CD4-positive, CD25-positive, alpha-beta regulatory T cell (primary cell): ENCODE measurements at regions not wholly inside any gene's neighbourhood (a gene's known extent, or its start where the extent isn't known, plus 50 kb on each side); places are given as distances from the start of the nearest gene placed in this dataset.
A peak's percentile ranks its signal among the peaks of the same experiment; 100 is the strongest.

Experiments
- ATAC-seq, 2 donors: fragments of 150-1000 bp; cut with Tn5 transposase; one replicate each; pipeline ENCODE4 v1.10.0; 2021; ENCODE audit warnings: low read depth in 2 of 2, moderate number of reproducible peaks in 2 of 2, moderate library complexity in 1 of 2
- DNase-seq, 3 donors: peaks; one replicate each; pipeline versions ENCODE4 v3.0.0 to v3.0.0-alpha.2; 2012 to 2022; ENCODE audit warnings: mixed read lengths in 1 of 3
- H3K27ac ChIP-seq: one replicate; pipeline ENCODE4 v1.7.0; 2013; ENCODE audit warnings: mild to moderate bottlenecking, low read length; ENCODE audit not compliant: insufficient read depth, poor library complexity, severe bottlenecking
- H3K27me3 ChIP-seq: one replicate; pipeline ENCODE4 v1.7.0; 2013; ENCODE audit warnings: low read length; ENCODE audit not compliant: control insufficient read depth, insufficient read depth
- H3K36me3 ChIP-seq: one replicate; pipeline ENCODE4 v1.7.0; 2013; ENCODE audit warnings: mild to moderate bottlenecking, low read length, moderate library complexity; ENCODE audit not compliant: control insufficient read depth, insufficient read depth
- H3K4me1 ChIP-seq: 2 replicates; pipeline ENCODE4 v1.7.0; 2013; ENCODE audit warnings: mild to moderate bottlenecking, low read length; ENCODE audit not compliant: insufficient read depth, control insufficient read depth, poor library complexity, severe bottlenecking
- H3K4me3 ChIP-seq: one replicate; pipeline ENCODE4 v1.7.0; 2013; ENCODE audit warnings: low read depth, mild to moderate bottlenecking, low read length, moderate library complexity
- H3K9me3 ChIP-seq, 2 experiments: 1 replicate in 1 of 2; 2 replicates in 1 of 2; pipeline ENCODE4 v1.7.0; 2013; ENCODE audit warnings: low read length in 2 of 2, mild to moderate bottlenecking in 1 of 2, moderate library complexity in 1 of 2; ENCODE audit not compliant: control insufficient read depth in 2 of 2
- H3K27ac Mint-ChIP-seq, 3 donors: one replicate each; pipeline ENCODE4 v1.8.0; 2020 to 2022; ENCODE audit warnings: mild to moderate bottlenecking in 3 of 3, mixed read lengths in 3 of 3, moderate library complexity in 2 of 3
- H3K27me3 Mint-ChIP-seq: one replicate; pipeline ENCODE4 v1.8.0; 2022; ENCODE audit warnings: mild to moderate bottlenecking, mixed read lengths
- H3K36me3 Mint-ChIP-seq: one replicate; pipeline ENCODE4 v1.8.0; 2020; ENCODE audit warnings: mixed read lengths
- H3K4me1 Mint-ChIP-seq, 4 donors: one replicate each; pipeline ENCODE4 v1.8.0; 2020 to 2022; ENCODE audit warnings: mixed read lengths in 4 of 4, mild to moderate bottlenecking in 1 of 4
- H3K4me3 Mint-ChIP-seq, 4 donors: one replicate each; pipeline ENCODE4 v1.8.0; 2020 to 2022; ENCODE audit warnings: mild to moderate bottlenecking in 4 of 4, mixed read lengths in 4 of 4, moderate library complexity in 3 of 4
- H3K9me3 Mint-ChIP-seq, 7 donors: one replicate each; pipeline ENCODE4 v1.8.0; 2020 to 2022; ENCODE audit warnings: mixed read lengths in 7 of 7, mild to moderate bottlenecking in 3 of 7, moderate library complexity in 2 of 7

GRCh38 chr6:130525408-130525807 lies 159.6 kb downstream of the TMEM200A start:
- no peaks in the 10 kb centered on the region for H3K9me3 ChIP-seq
- H3K4me1 ChIP-seq = no peaks in the 10 kb centered on the region
- no peak overlapping the region for H3K4me3 ChIP-seq
- Mint-ChIP-seq H3K27me3 (no peaks in the 10 kb centered on the region), H3K4me1 (peaks cover 0 to 20% (median 8%) of the 10 kb centered on the region in 4 donors), H3K36me3 (no peaks in the 10 kb centered on the region), H3K27ac (no peak overlapping the region), H3K9me3 (peaks cover 0 to 9% (median 0%) of the 10 kb centered on the region in 7 donors), H3K4me3 (no peak overlapping the region)
- no peak overlapping the region for H3K27ac ChIP-seq
- ATAC-seq = no peak
- no peaks in the 10 kb centered on the region for H3K27me3 ChIP-seq
- DNase-seq = no peak
- H3K36me3 ChIP-seq = no peaks in the 10 kb centered on the region

- H3K27me3 Mint-ChIP-seq = no peaks in the 10 kb centered on the region
- peaks cover 0 to 20% (median 6%) of the 10 kb centered on the region in 4 donors for H3K4me1 Mint-ChIP-seq
- H3K27ac Mint-ChIP-seq = peak overlapping the region in 1 of 3 donors; percentile 22
- H3K27me3 ChIP-seq = no peaks in the 10 kb centered on the region
- H3K4me3 Mint-ChIP-seq = no peak overlapping the region
- H3K36me3 ChIP-seq = no peaks in the 10 kb centered on the region
- no peak overlapping the region for H3K27ac ChIP-seq
- H3K9me3 ChIP-seq = no peaks in the 10 kb centered on the region
- no peak for DNase-seq
- no peaks in the 10 kb centered on the region for H3K4me1 ChIP-seq
- H3K4me3 ChIP-seq = no peak overlapping the region
- H3K9me3 Mint-ChIP-seq = peaks cover 0 to 2% (median under 1%) of the 10 kb centered on the region in 7 donors
- ATAC-seq = no peak
- no peaks in the 10 kb centered on the region for H3K36me3 Mint-ChIP-seq
These were observed 160.6 kb downstream of the TMEM200A start for GRCh38 chr6:130526466-130526865.

GRCh38 chr6:130527173-130527572 lies 161.4 kb downstream of the TMEM200A start:
- H3K4me3 Mint-ChIP-seq = no peak overlapping the region
- no peak overlapping the region for H3K4me3 ChIP-seq
- H3K27ac ChIP-seq = no peak overlapping the region
- peaks cover 0 to 20% (median 6%) of the 10 kb centered on the region in 4 donors for H3K4me1 Mint-ChIP-seq
- H3K9me3 ChIP-seq = no peaks in the 10 kb centered on the region
- H3K9me3 Mint-ChIP-seq = peaks cover 0 to 2% (median 0%) of the 10 kb centered on the region in 7 donors
- H3K27ac Mint-ChIP-seq = no peak overlapping the region
- H3K4me1 ChIP-seq = no peaks in the 10 kb centered on the region
- DNase-seq (no peak), ATAC-seq (no peak)
- H3K27me3 Mint-ChIP-seq = no peaks in the 10 kb centered on the region
- no peaks in the 10 kb centered on the region for H3K36me3 Mint-ChIP-seq
- no peaks in the 10 kb centered on the region for H3K27me3 ChIP-seq
- H3K36me3 ChIP-seq = no peaks in the 10 kb centered on the region

- H3K4me3 Mint-ChIP-seq = no peak overlapping the region
- Histone ChIP-seq H3K4me3 (no peak overlapping the region), H3K27me3 (no peaks in the 10 kb centered on the region), H3K27ac (no peak overlapping the region), H3K36me3 (no peaks in the 10 kb centered on the region), H3K4me1 (no peaks in the 10 kb centered on the region), H3K9me3 (no peaks in the 10 kb centered on the region)
- no peaks in the 10 kb centered on the region for H3K36me3 Mint-ChIP-seq
- H3K4me1 Mint-ChIP-seq = peaks cover 0 to 12% (median 6%) of the 10 kb centered on the region in 4 donors
- peaks cover 0 to 2% (median 0%) of the 10 kb centered on the region in 7 donors for H3K9me3 Mint-ChIP-seq
- no peaks in the 10 kb centered on the region for H3K27me3 Mint-ChIP-seq
- DNase-seq = no peak
- H3K27ac Mint-ChIP-seq = no peak overlapping the region
- ATAC-seq = no peak
These were observed 163.8 kb downstream of the TMEM200A start for GRCh38 chr6:130529569-130530149.

- ATAC-seq (no peak), DNase-seq (no peak)
- H3K36me3 Mint-ChIP-seq = no peaks in the 10 kb centered on the region
- H3K9me3 ChIP-seq = peaks cover 7 to 15% of the 10 kb centered on the region in 2 experiments
- H3K4me1 ChIP-seq = no peaks in the 10 kb centered on the region
- H3K4me1 Mint-ChIP-seq = no peaks in the 10 kb centered on the region
- no peak overlapping the region for H3K27ac Mint-ChIP-seq
- H3K9me3 Mint-ChIP-seq = peaks cover 0 to 21% (median 10%) of the 10 kb centered on the region in 7 donors
- no peaks in the 10 kb centered on the region for H3K27me3 Mint-ChIP-seq
- no peaks in the 10 kb centered on the region for H3K36me3 ChIP-seq
- no peak overlapping the region for H3K4me3 ChIP-seq
- H3K4me3 Mint-ChIP-seq = no peak overlapping the region
- no peaks in the 10 kb centered on the region for H3K27me3 ChIP-seq
- H3K27ac ChIP-seq = no peak overlapping the region
These were observed 168.8 kb downstream of the TMEM200A start for GRCh38 chr6:130534627-130535026.

- peaks cover 0 to 27% (median 11%) of the 10 kb centered on the region in 7 donors for H3K9me3 Mint-ChIP-seq
- no peaks in the 10 kb centered on the region for H3K36me3 Mint-ChIP-seq
- H3K4me1 Mint-ChIP-seq = no peaks in the 10 kb centered on the region
These were observed 169.4 kb downstream of the TMEM200A start for GRCh38 chr6:130535242-130535641.

GRCh38 chr6:130537447-130537846 lies 171.6 kb downstream of the TMEM200A start:
- Mint-ChIP-seq H3K9me3 (peaks cover 0 to 30% (median 11%) of the 10 kb centered on the region in 7 donors), H3K27me3 (no peaks in the 10 kb centered on the region), H3K36me3 (no peaks in the 10 kb centered on the region), H3K4me3 (no peak overlapping the region), H3K27ac (no peak overlapping the region), H3K4me1 (no peaks in the 10 kb centered on the region)
- no peak for DNase-seq
- no peaks in the 10 kb centered on the region for H3K4me1 ChIP-seq
- no peak for ATAC-seq
- no peaks in the 10 kb centered on the region for H3K27me3 ChIP-seq
- no peak overlapping the region for H3K4me3 ChIP-seq
- H3K27ac ChIP-seq = no peak overlapping the region
- H3K36me3 ChIP-seq = no peaks in the 10 kb centered on the region
- H3K9me3 ChIP-seq = peaks cover 7 to 15% of the 10 kb centered on the region in 2 experiments

More at GRCh38 chr6:130535242-130535641, 169.4 kb downstream of the TMEM200A start:
- Histone ChIP-seq H3K27ac (no peak overlapping the region), H3K36me3 (no peaks in the 10 kb centered on the region), H3K9me3 (peaks cover 7 to 15% of the 10 kb centered on the region in 2 experiments), H3K4me1 (no peaks in the 10 kb centered on the region), H3K27me3 (no peaks in the 10 kb centered on the region), H3K4me3 (no peak overlapping the region)
- no peak overlapping the region for H3K4me3 Mint-ChIP-seq
- ATAC-seq = no peak
- no peak overlapping the region for H3K27ac Mint-ChIP-seq
- DNase-seq = no peak
- no peaks in the 10 kb centered on the region for H3K27me3 Mint-ChIP-seq

- no peak for ATAC-seq
- H3K36me3 Mint-ChIP-seq = no peaks in the 10 kb centered on the region
- Histone ChIP-seq H3K36me3 (no peaks in the 10 kb centered on the region), H3K27me3 (no peaks in the 10 kb centered on the region), H3K27ac (no peak overlapping the region), H3K9me3 (no peaks in the 10 kb centered on the region), H3K4me1 (no peaks in the 10 kb centered on the region), H3K4me3 (no peak overlapping the region)
- no peak for DNase-seq
- H3K27ac Mint-ChIP-seq = no peak overlapping the region
- H3K4me1 Mint-ChIP-seq = no peaks in the 10 kb centered on the region
- no peak overlapping the region for H3K4me3 Mint-ChIP-seq
- H3K27me3 Mint-ChIP-seq = no peaks in the 10 kb centered on the region
- peaks cover 0 to 4% (median 0%) of the 10 kb centered on the region in 7 donors for H3K9me3 Mint-ChIP-seq
These were observed 181.9 kb downstream of the TMEM200A start for GRCh38 chr6:130547723-130548122.
